ENCODE measurements at regions not wholly inside any gene's neighbourhood (a gene's known extent, or its start where the extent isn't known, plus 50 kb on each side); places are given as distances from the start of the nearest gene placed in this dataset.

- no peak for DNase-seq (ENCODE audit: low spot score)
Observed at GRCh38 chr1:82441402-82441801, 640.7 kb downstream of the ADGRL2 start.

GRCh38 chr1:82423174-82423815 lies 622.6 kb downstream of the ADGRL2 start:
- DNase-seq (ENCODE audit: low spot score), result no peak

- DNase-seq (ENCODE audit: low spot score), result no peak
Observed at GRCh38 chr1:82421782-82422181, 621.0 kb downstream of the ADGRL2 start.

- no peak for DNase-seq (ENCODE audit: low spot score)
Observed at GRCh38 chr1:82420584-82420983, 619.9 kb downstream of the ADGRL2 start.

- DNase-seq (ENCODE audit: low spot score), result no peak
Observed at GRCh38 chr1:82411605-82412004, 610.9 kb downstream of the ADGRL2 start.

GRCh38 chr1:82405333-82405732 lies 604.6 kb downstream of the ADGRL2 start:
- DNase-seq (ENCODE audit: low spot score), result no peak

- DNase-seq (ENCODE audit: low spot score), result peak; percentile 84
Observed at GRCh38 chr1:82401116-82401515, 600.4 kb downstream of the ADGRL2 start.

GRCh38 chr1:82400521-82400920 lies 599.8 kb downstream of the ADGRL2 start:
- peak; percentile 75 for DNase-seq (ENCODE audit: low spot score)

GRCh38 chr1:82399093-82399492 lies 598.4 kb downstream of the ADGRL2 start:
- peak; percentile 15 for DNase-seq (ENCODE audit: low spot score)

- peak; percentile 87 for DNase-seq (ENCODE audit: low spot score)
Observed at GRCh38 chr1:82398357-82398756, 597.6 kb downstream of the ADGRL2 start.

- DNase-seq (ENCODE audit: low spot score), result no peak
Observed at GRCh38 chr1:82395440-82395839, 594.7 kb downstream of the ADGRL2 start.

GRCh38 chr1:82392946-82393345 lies 592.2 kb downstream of the ADGRL2 start:
- DNase-seq (ENCODE audit: low spot score), result no peak

- peak; percentile 16 for DNase-seq (ENCODE audit: low spot score)
Observed at GRCh38 chr1:82392513-82392912, 591.8 kb downstream of the ADGRL2 start.

- DNase-seq (ENCODE audit: low spot score), result no peak
Observed at GRCh38 chr1:82391712-82392111, 591.0 kb downstream of the ADGRL2 start.

GRCh38 chr1:82390627-82391026 lies 589.9 kb downstream of the ADGRL2 start:
- DNase-seq (ENCODE audit: low spot score), result no peak

- DNase-seq (ENCODE audit: low spot score), result no peak
Observed at GRCh38 chr1:82388679-82389078, 587.9 kb downstream of the ADGRL2 start.

- DNase-seq (ENCODE audit: low spot score), result no peak
Observed at GRCh38 chr1:82387012-82387366, 586.3 kb downstream of the ADGRL2 start.

GRCh38 chr1:82386365-82387011 lies 585.8 kb downstream of the ADGRL2 start:
- no peak for DNase-seq (ENCODE audit: low spot score)

- DNase-seq (ENCODE audit: low spot score), result no peak
Observed at GRCh38 chr1:82384776-82385175, 584.0 kb downstream of the ADGRL2 start.

- DNase-seq (ENCODE audit: low spot score), result no peak
Observed at GRCh38 chr1:82377201-82377884, 576.6 kb downstream of the ADGRL2 start.

- DNase-seq (ENCODE audit: low spot score), result no peak
Observed at GRCh38 chr1:82373710-82374109, 573.0 kb downstream of the ADGRL2 start.

GRCh38 chr1:82371844-82372498 lies 571.2 kb downstream of the ADGRL2 start:
- no peak for DNase-seq (ENCODE audit: low spot score)

GRCh38 chr1:82367456-82367855 lies 566.7 kb downstream of the ADGRL2 start:
- DNase-seq (ENCODE audit: low spot score), result no peak

Measured in kidney capillary endothelial cell (primary cell).